Right lobe of liver (tissue), 6 donors: ENCODE measurements at regions not wholly inside any gene's neighbourhood (a gene's known extent, or its start where the extent isn't known, plus 50 kb on each side); places are given as distances from the start of the nearest gene placed in this dataset.
A peak's percentile ranks its signal among the peaks of the same experiment; 100 is the strongest.
"Not testable (repeated sequence)": the region's sequence is repeated elsewhere in the genome, so short reads cannot be mapped to it uniquely, and the experiment has no call there.

Experiments
- ATAC-seq, 4 donors: fragments of 200-7000 bp; cut with Tn5 transposase; one replicate each; pipeline ENCODE4 v1.9.1; 2020; ENCODE audit warnings: mild to moderate bottlenecking in 4 of 4, moderate library complexity in 4 of 4
- DNase-seq, 3 donors: peaks; one replicate each; pipeline ENCODE4 v3.0.0-alpha.2; 2020
- H3K27ac ChIP-seq, 3 donors: fragments of 200-600 bp; one replicate each; pipeline ENCODE4 v1.8.0; 2022
- H3K27me3 ChIP-seq, 2 donors: fragments of 200-600 bp; one replicate each; pipeline ENCODE4 v1.8.0; 2022
- H3K36me3 ChIP-seq, 4 donors: fragments of 200-600 bp; sonication (generic) in 1 of 4; one replicate each; pipeline versions ENCODE4 v1.5.1 to v1.8.0; 2017 to 2022; ENCODE audit warnings: control low read depth in 1 of 4
- H3K4me1 ChIP-seq, 4 donors: fragments of 200-600 bp; sonication (generic) in 1 of 4; one replicate each; pipeline versions ENCODE4 v1.5.1 to v1.8.0; 2017 to 2022; ENCODE audit warnings: control low read depth in 1 of 4
- H3K4me3 ChIP-seq, 3 donors: fragments of 200-600 bp; one replicate each; pipeline ENCODE4 v1.8.0; 2022
- H3K9me3 ChIP-seq, 4 donors: fragments of 200-600 bp; sonication (generic) in 1 of 4; one replicate each; pipeline versions ENCODE4 v1.5.1 to v1.8.0; 2017 to 2022; ENCODE audit warnings: control low read depth in 1 of 4
- CTCF ChIP-seq, 4 donors: fragments of 200-600 bp in 3 of 4; fragments of 450-650 bp in 1 of 4; IDR thresholded peaks; one replicate each; pipeline versions ENCODE4 v1.5.1 to v1.8.0; 2016 to 2022; ENCODE audit warnings: antibody characterized with exemption in 4 of 4, mild to moderate bottlenecking in 2 of 4
- POLR2A ChIP-seq: fragments of 450-650 bp; IDR thresholded peaks from one replicate; pipeline ENCODE4 v1.6.1; 2017; ENCODE audit warnings: antibody characterized with exemption, mild to moderate bottlenecking
- WGBS: methylation state at CpG from one replicate; pipeline ENCODE4 v1.1.6; 2018; ENCODE audit warnings: low coverage, low lambda C conversion rate; ENCODE audit not compliant: insufficient coverage; ENCODE audit errors: missing lambda C conversion rate; 5-methylcytosine and 5-hydroxymethylcytosine counted together
- intact Hi-C, 2 donors: fragments of 100-400 bp; cut with DNase I; formaldehyde crosslinking; loops; one replicate each; pipeline versions ENCODE4 v1.11.2 to v1.14.1; 2022
- donor health status: DM: no; HTN: yes; CAD: no.
- donor health status: DM: no; HTN: no; CAD: no.
- donor health status: DM: no; HTN: no; CAD: no.
- donor health status: DM: no; HTN: yes; CAD: no.
- donor health status: DM: no; HTN: yes; CAD: no.

- no peak for DNase-seq
- no peak for ATAC-seq
- TF ChIP-seq CTCF (IDR thresholded peaks at IDR 0.05) (no peak), POLR2A (no peak)
- no peaks in the 10 kb centered on the region for H3K9me3 ChIP-seq
- 86% methylated on average over 4 of the region's 4 CpGs for WGBS
- no peaks in the 10 kb centered on the region for H3K27me3 ChIP-seq
- H3K27ac ChIP-seq: no peak overlapping the region
- H3K4me1 ChIP-seq: no peaks in the 10 kb centered on the region
- no peak overlapping the region for H3K4me3 ChIP-seq
- intact Hi-C loops: no loop called here
- H3K36me3 ChIP-seq: no peaks in the 10 kb centered on the region
Observed at GRCh38 chr6:90361174-90361573, 64.5 kb upstream of the BACH2 start.

GRCh38 chr6:90358036-90358770 lies 61.6 kb upstream of the BACH2 start:
- DNase-seq, H3K4me1 ChIP-seq, H3K27ac ChIP-seq, intact Hi-C loops, H3K36me3 ChIP-seq, H3K27me3 ChIP-seq, H3K4me3 ChIP-seq, H3K9me3 ChIP-seq: not testable (repeated sequence)
- peak in 3 of 4 donors; percentile 58 to 80 (median 75) for ATAC-seq
- WGBS: 73% methylated on average over 8 of the region's 11 CpGs

GRCh38 chr6:90356012-90356421 lies 59.4 kb upstream of the BACH2 start:
- H3K4me3 ChIP-seq: no peak overlapping the region
- peaks cover 0 to 24% (median 2%) of the 10 kb centered on the region in 4 donors for H3K4me1 ChIP-seq
- H3K27me3 ChIP-seq: no peaks in the 10 kb centered on the region
- TF ChIP-seq POLR2A: no peak
- TF ChIP-seq CTCF (IDR thresholded peaks at IDR 0.05): no peak
- H3K27ac ChIP-seq: peak overlapping the region in 1 of 3 donors; percentile 35
- 25% methylated on average over 10 of the region's 12 CpGs for WGBS
- ATAC-seq (peak; percentile 69 to 84 (median 76)), DNase-seq (peak; percentile 47 to 73 (median 62))
- no peaks in the 10 kb centered on the region for H3K9me3 ChIP-seq
- no peaks in the 10 kb centered on the region for H3K36me3 ChIP-seq
- intact Hi-C loops: no loop called here

GRCh38 chr6:90354961-90355360 lies 58.3 kb upstream of the BACH2 start:
- no peaks in the 10 kb centered on the region for H3K27me3 ChIP-seq
- no peak for ATAC-seq
- intact Hi-C loops: no loop called here
- TF ChIP-seq POLR2A (no peak), CTCF (IDR thresholded peaks at IDR 0.05) (no peak)
- no peak overlapping the region for H3K27ac ChIP-seq
- H3K4me1 ChIP-seq: peaks cover 0 to 27% (median 2%) of the 10 kb centered on the region in 4 donors
- no peak overlapping the region for H3K4me3 ChIP-seq
- no peaks in the 10 kb centered on the region for H3K36me3 ChIP-seq
- no peaks in the 10 kb centered on the region for H3K9me3 ChIP-seq
- no peak for DNase-seq

- H3K27ac ChIP-seq: peak overlapping the region in 1 of 3 donors; percentile 69
Observed at GRCh38 chr6:90351696-90352095, 55.1 kb upstream of the BACH2 start.

More at GRCh38 chr6:90351696-90352095, 55.1 kb upstream of the BACH2 start:
- TF ChIP-seq POLR2A (no peak), CTCF (IDR thresholded peaks at IDR 0.05) (no peak)
- H3K4me1 ChIP-seq: peaks cover 0 to 27% (median 2%) of the 10 kb centered on the region in 4 donors
- intact Hi-C loops: no loop called here
- no peaks in the 10 kb centered on the region for H3K27me3 ChIP-seq
- no peaks in the 10 kb centered on the region for H3K36me3 ChIP-seq
- H3K9me3 ChIP-seq: no peaks in the 10 kb centered on the region
- ATAC-seq: peak; percentile 59 to 76 (median 66)
- WGBS: 14% methylated on average over 4 of the region's 4 CpGs
- H3K4me3 ChIP-seq: no peak overlapping the region
- DNase-seq: no peak
